Chondrocyte (in vitro differentiated cells): ENCODE measurements at regions not wholly inside any gene's neighbourhood (a gene's known extent, or its start where the extent isn't known, plus 50 kb on each side); places are given as distances from the start of the nearest gene placed in this dataset.
"Not testable (repeated sequence)": the region's sequence is repeated elsewhere in the genome, so short reads cannot be mapped to it uniquely, and the experiment has no call there.

Source experiments
- DNase-seq: peaks from one replicate; pipeline ENCODE4 v3.0.0; 2021; ENCODE audit warnings: mixed read lengths, low spot score
- H3K27ac Mint-ChIP-seq: one replicate; pipeline ENCODE4 v1.8.0; 2021; ENCODE audit warnings: mild to moderate bottlenecking, moderate library complexity, mixed read lengths; ENCODE audit not compliant: unreplicated experiment
- H3K27me3 Mint-ChIP-seq: 2 replicates; pipeline ENCODE4 v1.8.0; 2021; ENCODE audit warnings: low read depth, mixed read lengths
- H3K36me3 Mint-ChIP-seq: 2 replicates; pipeline ENCODE4 v1.8.0; 2021; ENCODE audit warnings: low read depth, mixed read lengths
- H3K4me1 Mint-ChIP-seq: 2 replicates; pipeline ENCODE4 v1.8.0; 2021; ENCODE audit warnings: low read depth, mild to moderate bottlenecking, mixed read lengths
- H3K4me3 Mint-ChIP-seq: one replicate; pipeline ENCODE4 v1.8.0; 2021; ENCODE audit warnings: mild to moderate bottlenecking, moderate library complexity, mixed read lengths; ENCODE audit not compliant: unreplicated experiment
- H3K9me3 Mint-ChIP-seq: 2 replicates; pipeline ENCODE4 v1.8.0; 2021; ENCODE audit warnings: low read depth, mixed read lengths
- TF ChIP-seq, protein P1 (sequence below): fragments of 200-600 bp; sonication (generic); IDR thresholded peaks from 2 replicates; pipeline ENCODE4 v1.5.0; 2021; ENCODE audit warnings: antibody characterized with exemption, mild to moderate bottlenecking, moderate library complexity

DNA sequence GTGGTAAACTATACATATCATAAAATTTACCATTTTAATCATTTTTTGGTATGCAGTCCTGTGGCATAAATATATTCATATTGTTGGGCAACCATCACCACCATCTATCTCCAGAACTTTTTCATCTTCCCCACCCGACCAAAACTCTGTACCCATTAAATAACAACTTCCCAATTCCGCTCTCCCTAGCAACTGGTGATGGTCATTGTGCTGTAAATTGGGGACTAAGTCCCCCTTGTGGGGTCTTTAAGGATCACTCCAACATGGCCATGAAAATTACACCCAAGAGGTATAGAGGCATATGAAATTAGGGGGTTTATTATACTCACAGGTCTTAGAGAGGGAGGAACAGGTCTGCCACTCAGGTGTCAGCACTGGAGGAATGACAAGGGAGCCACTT is 57.4 kb upstream of the NKD1 start:
- TF ChIP-seq, protein P1, sequence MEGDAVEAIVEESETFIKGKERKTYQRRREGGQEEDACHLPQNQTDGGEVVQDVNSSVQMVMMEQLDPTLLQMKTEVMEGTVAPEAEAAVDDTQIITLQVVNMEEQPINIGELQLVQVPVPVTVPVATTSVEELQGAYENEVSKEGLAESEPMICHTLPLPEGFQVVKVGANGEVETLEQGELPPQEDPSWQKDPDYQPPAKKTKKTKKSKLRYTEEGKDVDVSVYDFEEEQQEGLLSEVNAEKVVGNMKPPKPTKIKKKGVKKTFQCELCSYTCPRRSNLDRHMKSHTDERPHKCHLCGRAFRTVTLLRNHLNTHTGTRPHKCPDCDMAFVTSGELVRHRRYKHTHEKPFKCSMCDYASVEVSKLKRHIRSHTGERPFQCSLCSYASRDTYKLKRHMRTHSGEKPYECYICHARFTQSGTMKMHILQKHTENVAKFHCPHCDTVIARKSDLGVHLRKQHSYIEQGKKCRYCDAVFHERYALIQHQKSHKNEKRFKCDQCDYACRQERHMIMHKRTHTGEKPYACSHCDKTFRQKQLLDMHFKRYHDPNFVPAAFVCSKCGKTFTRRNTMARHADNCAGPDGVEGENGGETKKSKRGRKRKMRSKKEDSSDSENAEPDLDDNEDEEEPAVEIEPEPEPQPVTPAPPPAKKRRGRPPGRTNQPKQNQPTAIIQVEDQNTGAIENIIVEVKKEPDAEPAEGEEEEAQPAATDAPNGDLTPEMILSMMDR: no peak
- Mint-ChIP-seq H3K27me3 (peaks cover 6% of the 10 kb centered on the region), H3K4me1 (no peaks in the 10 kb centered on the region), H3K36me3 (no peaks in the 10 kb centered on the region), H3K4me3 (no peak overlapping the region), H3K27ac (no peak overlapping the region), H3K9me3 (peaks cover 3% of the 10 kb centered on the region)
- DNase-seq: no peak

- no peak for DNase-seq
- no peaks in the 10 kb centered on the region for H3K4me1 Mint-ChIP-seq
- peaks cover 8% of the 10 kb centered on the region for H3K27me3 Mint-ChIP-seq
- H3K36me3 Mint-ChIP-seq: no peaks in the 10 kb centered on the region
- peaks cover 11% of the 10 kb centered on the region for H3K9me3 Mint-ChIP-seq
- TF ChIP-seq, protein P1: no peak
- H3K4me3 Mint-ChIP-seq: no peak overlapping the region
- no peak overlapping the region for H3K27ac Mint-ChIP-seq
These were observed 59.0 kb upstream of the NKD1 start for GRCh38 chr16:50489182-50489581.

DNA sequence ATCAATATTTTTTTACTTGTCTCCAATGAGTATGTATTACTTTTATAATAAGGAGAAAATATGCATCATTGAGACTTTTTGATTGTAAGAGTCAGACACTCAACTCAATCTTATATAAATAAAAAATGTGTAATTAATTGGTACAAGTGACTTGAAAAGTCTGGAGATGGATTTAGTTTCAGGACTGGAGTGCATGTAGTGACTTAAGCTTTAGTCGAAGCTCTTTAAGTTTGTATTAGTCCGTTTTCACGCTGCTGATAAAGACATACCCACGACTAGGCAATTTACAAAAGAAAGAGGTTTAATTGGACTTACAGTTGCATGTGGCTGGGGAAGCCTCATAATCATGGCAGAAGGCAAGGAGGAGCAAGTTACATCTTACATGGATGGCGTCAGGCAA is 60.7 kb upstream of the NKD1 start:
- no peak for DNase-seq
- H3K27ac Mint-ChIP-seq: no peak overlapping the region
- H3K4me3 Mint-ChIP-seq: no peak overlapping the region
- H3K36me3 Mint-ChIP-seq: no peaks in the 10 kb centered on the region
- TF ChIP-seq, protein P1: no peak
- peaks cover 17% of the 10 kb centered on the region for H3K9me3 Mint-ChIP-seq
- H3K4me1 Mint-ChIP-seq: no peaks in the 10 kb centered on the region
- peaks cover 12% of the 10 kb centered on the region for H3K27me3 Mint-ChIP-seq

DNA sequence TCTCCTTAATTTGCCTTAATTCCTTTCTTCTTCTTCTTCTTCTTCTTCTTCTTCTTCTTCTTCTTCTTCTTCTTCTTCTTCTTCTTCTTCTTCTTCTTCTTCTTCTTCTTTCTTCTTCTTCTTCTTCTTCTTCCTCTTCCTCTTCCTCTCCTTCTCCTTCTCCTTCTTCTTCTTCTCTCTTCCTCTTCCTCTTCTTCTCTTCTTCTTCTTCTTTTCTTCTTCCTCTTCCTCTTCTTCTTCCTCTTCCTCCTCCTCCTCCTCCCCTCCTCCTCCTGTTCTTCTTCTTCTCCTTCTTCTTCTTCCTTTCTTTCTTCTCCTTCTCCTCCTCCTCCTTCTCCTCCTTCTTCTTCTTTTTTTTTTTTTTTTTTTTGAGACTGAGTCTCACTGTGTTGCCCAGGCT is 62.0 kb upstream of the NKD1 start:
- Mint-ChIP-seq H3K27me3 (peaks cover 13% of the 10 kb centered on the region), H3K9me3 (peaks cover 17% of the 10 kb centered on the region)
- H3K4me1 Mint-ChIP-seq, H3K27ac Mint-ChIP-seq, DNase-seq, H3K36me3 Mint-ChIP-seq, H3K4me3 Mint-ChIP-seq: not testable (repeated sequence)

DNA sequence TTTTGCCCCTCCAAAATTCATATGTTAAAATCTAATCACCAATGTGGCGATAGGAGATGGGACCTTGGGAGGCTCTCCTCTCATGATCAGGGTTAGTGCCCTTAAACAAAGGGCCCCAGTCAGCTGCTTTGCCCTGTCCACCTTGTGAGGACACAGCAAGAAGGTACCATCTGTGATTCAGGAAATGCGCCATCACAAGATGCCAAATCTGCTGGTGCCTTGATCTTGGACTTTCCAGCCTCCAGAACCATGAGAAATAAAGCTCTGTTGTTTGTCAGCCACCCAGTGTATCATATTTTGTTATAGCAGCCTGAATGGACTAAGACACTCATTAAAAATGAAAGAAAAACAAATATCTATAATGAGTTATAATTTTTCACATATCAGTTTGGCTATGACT is 63.0 kb upstream of the NKD1 start:
- H3K36me3 Mint-ChIP-seq: no peaks in the 10 kb centered on the region
- no peak overlapping the region for H3K27ac Mint-ChIP-seq
- H3K9me3 Mint-ChIP-seq: peaks cover 17% of the 10 kb centered on the region
- DNase-seq: no peak
- H3K4me1 Mint-ChIP-seq: no peaks in the 10 kb centered on the region
- TF ChIP-seq, protein P1: no peak
- peaks cover 17% of the 10 kb centered on the region for H3K27me3 Mint-ChIP-seq
- H3K4me3 Mint-ChIP-seq: no peak overlapping the region

DNA sequence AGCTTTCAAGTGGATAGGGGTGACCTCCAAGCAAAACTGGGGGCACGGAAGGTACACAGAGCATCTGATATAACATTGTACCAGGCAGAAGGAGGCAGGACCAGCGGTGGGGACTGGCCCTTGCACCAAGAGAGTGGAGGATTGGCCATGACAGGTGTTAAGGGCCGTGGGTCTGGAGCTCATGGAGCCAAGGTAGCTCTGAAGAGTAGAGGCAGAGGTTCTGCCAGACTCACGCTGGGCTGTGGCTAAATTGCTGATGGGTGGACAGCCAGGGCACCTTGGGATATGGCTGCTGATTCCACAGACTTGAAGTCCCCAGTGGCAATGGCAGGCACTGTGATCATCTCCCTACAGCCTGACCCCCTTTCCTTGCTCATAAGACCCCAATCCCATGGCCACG is 65.9 kb upstream of the NKD1 start:
- no peak overlapping the region for H3K4me3 Mint-ChIP-seq
- DNase-seq: no peak
- H3K4me1 Mint-ChIP-seq: no peaks in the 10 kb centered on the region
- no peaks in the 10 kb centered on the region for H3K36me3 Mint-ChIP-seq
- H3K27me3 Mint-ChIP-seq: peaks cover 34% of the 10 kb centered on the region
- no peak overlapping the region for H3K27ac Mint-ChIP-seq
- H3K9me3 Mint-ChIP-seq: peaks cover 15% of the 10 kb centered on the region
- TF ChIP-seq, protein P1: no peak
